ENCODE measurements at regions not wholly inside any gene's neighbourhood (a gene's known extent, or its start where the extent isn't known, plus 50 kb on each side); places are given as distances from the start of the nearest gene placed in this dataset.

DNA sequence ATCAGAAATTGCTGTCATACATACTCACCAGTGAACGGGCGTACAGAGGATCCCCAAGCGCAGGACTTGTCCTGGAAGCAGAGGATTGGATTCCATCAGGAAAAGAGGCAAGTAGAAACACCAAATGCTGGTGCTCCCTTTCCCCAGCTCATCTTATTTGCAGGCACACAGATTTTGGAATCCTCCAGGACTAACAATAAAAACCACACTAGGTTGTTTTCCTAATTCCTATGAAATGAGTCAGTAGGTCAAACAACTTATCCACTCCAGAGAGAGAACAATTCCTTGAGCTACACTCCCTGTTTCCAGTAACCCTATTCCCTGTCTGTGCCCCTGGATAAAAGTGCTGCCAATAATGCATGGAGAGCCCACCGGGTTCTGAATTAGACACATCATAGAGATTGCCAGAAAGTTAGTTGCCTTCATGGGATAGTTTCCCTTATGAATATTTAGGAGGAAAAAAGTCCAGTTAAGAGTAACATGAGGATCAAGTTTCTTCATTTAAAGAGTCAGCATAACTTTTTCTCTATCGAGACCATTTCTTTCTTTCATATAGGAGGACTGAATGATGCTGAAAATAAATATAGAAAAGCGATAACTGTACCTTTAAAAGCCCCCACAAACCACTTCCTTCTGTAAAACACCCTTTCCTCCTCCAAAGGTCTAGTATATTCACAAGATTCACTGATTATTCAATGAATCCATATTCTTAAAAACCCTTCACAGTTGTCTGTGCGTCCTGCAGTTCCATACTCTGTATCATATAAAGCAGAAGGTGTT lies 178.3 kb upstream of the KLF14 start:
- TF ChIP-seq CTCF (IDR thresholded peaks at IDR 0.05) (no peak), EZH2 (IDR thresholded peaks at IDR 0.05; ENCODE audit: borderline replicate concordance, insufficient read depth, low read depth, low read length, poor library complexity, severe bottlenecking) (no peak)

Measured in B cell (primary cell).